HG03378 (cell line): ENCODE measurements at regions not wholly inside any gene's neighbourhood (a gene's known extent, or its start where the extent isn't known, plus 50 kb on each side); places are given as distances from the start of the nearest gene placed in this dataset.

Experiments used
- ATAC-seq: cut with Tn5 transposase; IDR thresholded peaks from one replicate; pipeline ENCODE4 v1.9.1; 2021; ENCODE audit warnings: mild to moderate bottlenecking, moderate library complexity; ENCODE audit not compliant: unreplicated experiment

DNA sequence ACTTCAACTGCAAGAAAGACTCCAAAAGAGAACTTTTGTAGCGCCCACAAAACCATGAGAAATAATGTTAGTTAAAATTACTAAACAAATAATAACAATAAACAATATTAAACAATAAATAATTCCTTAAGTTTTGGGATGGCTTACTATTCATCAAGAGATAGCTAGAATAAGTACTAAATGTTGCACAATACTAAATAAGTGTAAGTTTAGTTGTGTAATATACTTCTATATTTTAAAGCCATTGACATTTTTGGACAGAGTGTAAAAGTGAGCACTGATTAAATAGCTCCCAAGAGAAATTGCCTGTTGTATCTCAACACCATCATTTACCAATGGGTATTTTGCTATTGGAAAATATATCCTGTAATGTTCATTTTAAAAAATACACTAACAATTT lies 166.7 kb downstream of the ALG10 start:
- ATAC-seq: no peak

- ATAC-seq: no peak
Measured at GRCh38 chr12:34190054-34190453, 167.8 kb downstream of the ALG10 start.

DNA sequence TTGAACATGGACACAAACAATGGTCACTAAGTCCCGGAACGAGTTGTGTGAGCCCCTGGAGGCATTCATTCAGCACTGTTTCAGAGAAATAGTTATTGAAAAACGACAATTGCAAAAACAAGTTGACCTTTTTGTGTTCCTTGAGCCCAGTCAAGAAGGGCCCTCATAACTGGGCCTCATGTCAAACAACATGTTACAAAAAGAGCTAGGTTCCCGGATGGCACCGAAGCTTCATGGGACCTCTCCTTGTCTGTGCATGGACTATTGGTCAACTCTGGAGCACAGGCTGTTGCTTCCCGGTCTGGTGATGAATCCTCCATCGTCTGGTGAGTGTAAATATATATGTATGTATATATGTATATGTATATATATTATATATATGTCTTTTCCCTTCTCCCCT lies 176.6 kb downstream of the ALG10 start:
- no peak for ATAC-seq

DNA sequence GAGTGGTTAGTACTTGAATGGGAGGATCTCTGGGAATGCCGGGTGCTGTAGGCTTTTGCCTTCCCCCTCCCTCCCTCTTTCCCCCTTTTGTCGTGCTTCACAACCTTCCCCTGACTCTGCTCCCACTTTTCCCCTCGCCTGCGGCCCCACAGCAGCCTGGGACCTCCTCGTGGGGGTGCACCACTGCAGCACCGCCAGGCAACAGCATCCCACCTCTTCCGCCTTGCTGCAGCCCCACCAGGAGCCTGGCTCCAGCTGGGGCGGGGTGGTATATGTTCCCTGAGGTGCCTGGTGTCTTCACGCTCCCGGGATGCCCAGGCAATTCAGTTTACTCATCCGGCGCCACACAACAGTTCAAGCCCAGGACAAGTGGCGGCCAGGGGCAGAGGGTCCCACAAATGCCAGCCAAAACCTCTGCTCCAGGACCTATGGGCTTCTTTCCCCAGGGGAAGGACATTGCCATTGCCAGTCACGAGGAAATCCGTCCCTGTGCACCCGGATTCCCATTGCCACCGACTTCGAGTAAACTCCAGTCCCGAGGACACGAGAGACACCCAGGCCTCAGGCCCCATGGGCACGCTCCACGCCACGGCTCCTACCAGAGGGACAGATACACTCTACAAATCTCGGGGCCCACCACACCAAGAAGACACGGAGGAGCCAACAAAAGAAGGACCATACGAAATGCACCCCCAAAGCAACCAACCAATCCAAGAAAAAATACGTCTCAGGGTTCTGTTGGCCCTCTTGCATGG lies 181.7 kb downstream of the ALG10 start:
- ATAC-seq: no peak

DNA sequence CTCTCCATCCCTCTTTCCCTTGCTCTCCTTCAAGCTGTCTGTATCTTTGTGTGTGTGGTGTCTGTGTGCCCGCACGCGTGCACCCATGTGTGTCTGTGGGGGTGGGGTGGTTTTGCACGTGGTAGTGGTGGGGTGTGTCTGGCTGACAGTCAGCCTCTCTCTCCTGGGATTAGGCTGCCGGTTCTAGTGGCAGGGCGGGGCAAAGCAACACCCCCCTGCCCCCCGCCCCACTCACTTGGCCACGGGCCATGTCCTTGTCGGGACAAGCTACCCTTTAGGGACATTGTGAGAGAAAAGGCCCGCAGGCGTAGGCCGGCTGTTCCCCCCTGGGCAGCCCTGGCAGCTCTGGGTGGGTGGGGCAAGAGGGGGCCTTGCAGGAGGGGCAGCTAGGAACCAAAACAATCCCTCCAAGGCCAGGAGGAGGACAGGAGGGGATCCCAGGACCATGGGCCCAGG lies 182.6 kb downstream of the ALG10 start:
- ATAC-seq: no peak

GRCh38 chr12:34205401-34205800 lies 183.1 kb downstream of the ALG10 start:
- ATAC-seq: no peak

DNA sequence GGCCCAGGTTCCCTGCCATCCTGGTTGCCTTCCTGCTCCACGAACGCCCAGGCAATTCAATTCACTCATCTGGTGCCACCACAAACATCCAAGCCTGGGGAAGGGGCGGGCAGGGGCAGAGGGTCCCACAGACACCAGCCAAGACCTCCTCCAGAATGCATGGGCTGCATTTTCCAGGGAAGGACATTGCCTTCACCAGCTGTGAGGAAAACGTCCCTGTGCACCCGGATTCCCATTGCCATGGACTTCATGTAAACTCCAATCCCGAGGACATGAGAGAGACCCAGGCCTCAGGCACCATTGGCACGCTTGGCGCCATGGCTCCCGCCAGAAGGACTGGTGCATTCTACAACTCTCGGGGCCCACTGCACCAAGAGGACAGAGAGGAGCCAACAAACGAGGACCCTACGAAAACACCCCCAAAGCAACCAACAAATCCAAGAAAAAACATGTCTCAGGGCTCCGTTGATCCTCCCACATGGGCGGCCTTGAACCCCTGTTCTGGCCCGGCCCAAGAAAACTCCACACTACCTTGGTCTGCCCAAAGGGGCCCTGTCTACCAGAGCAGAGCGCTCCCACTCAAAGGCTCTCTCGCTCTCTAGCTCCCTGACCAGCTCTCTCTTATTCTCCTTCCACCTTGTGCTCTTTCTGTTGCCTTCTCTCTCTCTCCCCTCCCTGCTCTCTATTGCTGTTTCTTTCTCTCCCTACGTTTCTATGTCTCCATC lies 183.9 kb downstream of the ALG10 start:
- no peak for ATAC-seq

DNA sequence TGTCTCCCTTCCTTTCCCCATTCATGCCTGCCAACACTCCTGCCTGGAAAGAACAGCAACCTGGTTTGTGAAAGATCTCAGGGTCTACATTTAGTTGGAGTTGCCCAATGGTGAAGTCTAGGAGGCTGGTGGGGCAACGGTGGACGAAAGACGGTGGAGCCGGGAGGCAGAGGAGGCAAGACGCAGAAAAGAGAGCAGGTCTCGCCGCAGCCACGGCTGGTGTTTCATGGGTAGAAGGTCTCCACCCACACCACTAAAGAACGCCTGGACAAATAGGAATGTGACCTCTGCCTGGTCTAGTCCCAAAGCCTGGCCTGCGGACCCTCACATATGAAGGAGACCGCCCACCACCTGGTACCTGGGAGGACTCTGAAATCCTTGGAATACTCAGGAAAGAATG lies 185.6 kb downstream of the ALG10 start:
- no peak for ATAC-seq

DNA sequence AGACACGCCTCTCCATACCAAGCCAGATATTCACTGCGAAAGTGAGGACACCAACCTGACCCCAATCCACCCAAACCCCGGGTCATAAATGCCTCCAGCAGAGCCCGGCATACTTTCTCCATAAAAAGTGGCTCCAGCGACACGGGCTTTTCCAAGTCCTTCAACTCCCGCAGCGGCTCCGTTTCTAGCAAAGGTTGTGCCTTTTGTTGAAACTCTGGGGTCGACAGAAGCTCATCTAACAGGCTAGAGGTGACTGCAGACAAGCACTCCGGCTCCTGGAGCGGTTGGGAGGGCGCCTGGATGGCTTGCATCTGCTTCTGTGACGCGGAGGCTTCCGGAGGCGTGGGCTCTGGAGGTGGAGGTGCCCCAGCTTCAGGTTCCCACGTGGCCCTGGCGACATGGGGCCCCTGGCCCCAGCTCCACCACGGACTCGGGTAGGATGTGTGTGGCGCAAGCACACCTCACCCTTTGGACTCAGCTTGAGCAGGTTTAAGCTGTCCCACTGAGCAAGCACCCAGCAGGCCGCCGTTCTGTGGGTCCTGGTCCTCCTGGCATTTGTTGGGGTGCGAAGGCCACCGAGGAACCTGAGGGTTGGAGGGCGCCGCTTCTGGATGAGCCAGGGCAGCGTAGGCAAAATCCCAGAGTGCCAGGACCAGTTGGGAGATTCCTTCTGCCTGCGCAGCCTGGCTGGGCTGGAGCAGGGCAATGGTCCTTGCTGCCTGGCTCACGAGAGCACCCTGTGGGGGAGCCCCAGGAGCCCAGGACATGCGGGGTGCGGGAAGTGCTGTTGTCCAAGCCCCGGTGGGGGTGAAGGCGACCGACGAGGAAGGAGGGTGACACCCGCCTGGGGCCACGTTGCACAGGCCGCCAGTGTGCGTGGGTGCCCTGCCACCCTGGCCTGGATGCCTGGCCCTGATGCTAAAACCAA lies 186.3 kb downstream of the ALG10 start:
- ATAC-seq: no peak

- no peak for ATAC-seq
Measured at GRCh38 chr12:34209259-34209835, 187.1 kb downstream of the ALG10 start.

DNA sequence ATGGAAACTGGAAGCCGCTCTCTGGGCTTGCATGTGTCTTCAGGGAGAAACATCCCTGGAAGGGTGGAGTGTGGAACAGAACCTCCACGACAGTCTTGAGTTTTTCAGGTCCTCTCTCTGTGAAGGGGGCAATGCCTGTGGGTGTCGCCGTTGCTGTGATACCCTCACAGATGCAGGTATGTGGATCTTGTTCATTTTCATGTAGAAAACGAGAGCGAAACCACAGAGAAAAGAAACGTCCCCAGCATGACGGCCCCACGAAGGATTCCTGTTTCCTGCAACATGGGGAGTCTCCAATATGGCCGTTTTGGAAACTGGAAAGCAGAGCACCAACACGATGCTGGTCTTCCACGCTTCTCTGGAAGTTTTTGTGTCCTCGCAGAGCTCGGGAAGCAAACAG lies 187.9 kb downstream of the ALG10 start:
- no peak for ATAC-seq

GRCh38 chr12:34210689-34211530 lies 188.6 kb downstream of the ALG10 start:
- ATAC-seq: no peak

- ATAC-seq: no peak
Measured at GRCh38 chr12:34212651-34213050, 190.4 kb downstream of the ALG10 start.

DNA sequence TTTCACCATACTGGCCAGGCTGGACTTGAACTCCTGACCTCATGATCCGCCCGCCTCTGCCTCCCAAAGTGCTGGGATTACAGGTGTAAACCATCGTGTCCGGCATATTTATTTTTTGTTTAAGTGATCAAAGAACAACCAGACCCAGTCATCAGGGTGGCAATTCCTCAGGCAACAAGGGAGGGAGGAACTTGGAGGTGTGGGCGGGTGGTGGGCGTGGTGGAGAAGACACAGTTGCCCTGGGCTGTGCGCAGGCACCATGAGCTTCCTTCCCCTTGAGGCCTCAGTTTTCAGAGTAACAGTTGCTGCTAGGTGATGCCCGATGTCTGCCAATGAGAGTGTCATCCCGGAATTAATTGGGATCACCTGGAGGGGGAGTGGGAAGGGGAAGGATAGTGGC lies 191.7 kb downstream of the ALG10 start:
- no peak for ATAC-seq

GRCh38 chr12:34215213-34215892 lies 193.1 kb downstream of the ALG10 start:
- ATAC-seq: no peak

DNA sequence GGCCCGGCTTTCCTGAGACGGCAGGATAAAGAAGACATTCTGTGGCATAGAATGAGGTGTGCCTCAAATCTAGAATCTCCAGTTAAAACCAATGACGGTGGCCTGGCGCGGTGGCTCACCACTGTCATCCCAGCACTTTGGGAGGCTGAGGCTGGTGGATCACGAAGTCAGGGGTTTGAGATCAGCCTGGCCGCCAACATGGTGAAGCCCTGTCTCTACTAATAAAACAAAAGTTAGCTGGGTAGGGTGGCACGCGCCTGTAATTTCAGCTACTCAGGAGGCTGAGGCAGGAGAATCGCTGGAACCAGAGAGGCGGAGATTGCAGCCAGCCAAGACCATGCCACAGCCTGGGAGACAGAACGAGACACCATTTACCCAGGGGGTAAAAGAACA lies 193.6 kb downstream of the ALG10 start:
- no peak for ATAC-seq

- no peak for ATAC-seq
Measured at GRCh38 chr12:34217660-34218059, 195.4 kb downstream of the ALG10 start.

- peak; percentile 93 for ATAC-seq
Measured at GRCh38 chr12:34218193-34219045, 196.1 kb downstream of the ALG10 start.
